ENCODE measurements at regions not wholly inside any gene's neighbourhood (a gene's known extent, or its start where the extent isn't known, plus 50 kb on each side); places are given as distances from the start of the nearest gene placed in this dataset.

DNA sequence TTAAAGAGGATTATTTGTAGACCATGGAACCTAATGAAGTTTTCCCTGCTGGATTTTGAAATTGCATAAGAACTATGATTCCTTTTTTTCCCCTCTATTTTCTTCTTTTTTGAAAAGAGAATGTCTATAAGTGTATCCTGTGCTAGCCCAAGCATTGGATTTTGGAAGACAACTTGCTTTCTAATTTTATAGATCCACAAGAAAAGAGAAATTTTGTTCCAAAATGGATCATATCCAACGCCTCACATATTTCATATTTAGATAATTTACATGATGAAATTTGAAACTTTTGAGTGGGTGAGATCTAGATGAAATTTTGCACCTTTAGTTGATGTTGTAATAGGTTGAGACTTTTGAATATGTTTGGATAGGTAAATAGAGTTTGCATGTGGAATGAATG, 978.7 kb downstream of the MRPL39 start:
- TF ChIP-seq, protein P1, sequence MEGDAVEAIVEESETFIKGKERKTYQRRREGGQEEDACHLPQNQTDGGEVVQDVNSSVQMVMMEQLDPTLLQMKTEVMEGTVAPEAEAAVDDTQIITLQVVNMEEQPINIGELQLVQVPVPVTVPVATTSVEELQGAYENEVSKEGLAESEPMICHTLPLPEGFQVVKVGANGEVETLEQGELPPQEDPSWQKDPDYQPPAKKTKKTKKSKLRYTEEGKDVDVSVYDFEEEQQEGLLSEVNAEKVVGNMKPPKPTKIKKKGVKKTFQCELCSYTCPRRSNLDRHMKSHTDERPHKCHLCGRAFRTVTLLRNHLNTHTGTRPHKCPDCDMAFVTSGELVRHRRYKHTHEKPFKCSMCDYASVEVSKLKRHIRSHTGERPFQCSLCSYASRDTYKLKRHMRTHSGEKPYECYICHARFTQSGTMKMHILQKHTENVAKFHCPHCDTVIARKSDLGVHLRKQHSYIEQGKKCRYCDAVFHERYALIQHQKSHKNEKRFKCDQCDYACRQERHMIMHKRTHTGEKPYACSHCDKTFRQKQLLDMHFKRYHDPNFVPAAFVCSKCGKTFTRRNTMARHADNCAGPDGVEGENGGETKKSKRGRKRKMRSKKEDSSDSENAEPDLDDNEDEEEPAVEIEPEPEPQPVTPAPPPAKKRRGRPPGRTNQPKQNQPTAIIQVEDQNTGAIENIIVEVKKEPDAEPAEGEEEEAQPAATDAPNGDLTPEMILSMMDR (IDR thresholded peaks at IDR 0.05), result no peak
- TF ChIP-seq EP300 (IDR thresholded peaks at IDR 0.05), result no peak
- no peak for TF ChIP-seq POLR2AphosphoS5 (IDR thresholded peaks at IDR 0.05)
- no peak for TF ChIP-seq POLR2A (IDR thresholded peaks at IDR 0.05)
- Histone ChIP-seq H3K36me3 (no peaks in the 10 kb centered on the region), H3K9me3 (no peaks in the 10 kb centered on the region), H3K4me3 (no peak overlapping the region), H3K27ac (no peak overlapping the region), H3K27me3 (peaks cover 0 to 2% (median 0%) of the 10 kb centered on the region in 4 donors), H3K4me1 (no peaks in the 10 kb centered on the region)
- WGBS, 2 donors, result 44 to 56% methylated on average over 1 of the region's 1 CpG
- ATAC-seq (ENCODE audit: low FRiP score in 2 of 2) (no peak), DNase-seq (no peak)

DNA sequence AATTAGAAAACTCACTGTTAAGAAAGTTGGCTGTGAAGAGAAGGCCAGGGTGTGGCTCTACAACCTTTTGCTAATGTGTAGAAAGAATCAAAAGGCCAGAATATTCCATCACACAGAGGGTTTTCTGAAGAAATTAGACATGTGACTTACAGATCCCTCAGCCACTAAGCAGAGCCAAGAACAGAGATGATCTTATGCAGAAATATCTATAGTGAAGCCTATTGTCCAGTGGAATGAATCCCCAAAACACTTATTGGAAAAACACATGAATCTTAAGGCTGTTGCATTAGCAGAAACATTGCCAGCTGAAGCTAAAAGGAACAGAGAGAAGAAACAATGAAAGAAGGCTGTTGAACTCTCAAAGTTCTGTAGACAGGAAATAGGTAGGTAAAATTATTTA, 979.2 kb downstream of the MRPL39 start:
- H3K4me3 ChIP-seq, result no peak overlapping the region
- TF ChIP-seq, protein P1 (IDR thresholded peaks at IDR 0.05), result no peak
- TF ChIP-seq EP300 (IDR thresholded peaks at IDR 0.05) (no peak), POLR2A (IDR thresholded peaks at IDR 0.05) (no peak), POLR2AphosphoS5 (IDR thresholded peaks at IDR 0.05) (no peak)
- ATAC-seq (ENCODE audit: low FRiP score in 2 of 2) (no peak), DNase-seq (no peak)
- H3K27ac ChIP-seq, result no peak overlapping the region
- H3K27me3 ChIP-seq, result peaks cover 0 to 2% (median 0%) of the 10 kb centered on the region in 4 donors
- H3K36me3 ChIP-seq, result no peaks in the 10 kb centered on the region
- no peaks in the 10 kb centered on the region for H3K4me1 ChIP-seq
- H3K9me3 ChIP-seq, result no peaks in the 10 kb centered on the region

DNA sequence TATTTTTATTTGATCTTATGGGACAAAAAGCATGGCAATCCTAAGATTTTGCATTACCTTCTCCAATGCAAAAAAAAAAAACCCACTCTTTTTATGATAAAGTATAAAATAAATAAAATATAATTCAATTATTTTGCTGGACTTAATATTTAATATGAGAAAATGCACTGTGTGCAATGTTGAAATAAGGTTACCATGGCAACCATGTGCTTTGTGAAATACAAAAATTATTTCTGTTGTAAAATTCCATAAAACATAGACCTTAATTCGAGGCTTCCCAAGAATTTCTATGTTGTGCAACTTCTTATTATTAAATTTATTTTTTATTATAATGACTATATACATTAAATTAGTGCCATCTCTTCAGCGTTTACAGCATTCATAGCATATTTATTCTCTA, 989.5 kb downstream of the MRPL39 start:
- Histone ChIP-seq H3K9me3 (no peaks in the 10 kb centered on the region), H3K27me3 (no peaks in the 10 kb centered on the region), H3K4me3 (no peak overlapping the region), H3K4me1 (no peaks in the 10 kb centered on the region), H3K36me3 (no peaks in the 10 kb centered on the region), H3K27ac (no peak overlapping the region)
- no peak for ATAC-seq (ENCODE audit: low FRiP score in 2 of 2)
- WGBS, 2 donors, result 66 to 73% methylated on average over 2 of the region's 2 CpGs
- DNase-seq, result no peak
- TF ChIP-seq, protein P1 (IDR thresholded peaks at IDR 0.05), result no peak
- TF ChIP-seq POLR2A (IDR thresholded peaks at IDR 0.05) (no peak), EP300 (IDR thresholded peaks at IDR 0.05) (no peak), POLR2AphosphoS5 (IDR thresholded peaks at IDR 0.05) (no peak)

DNA sequence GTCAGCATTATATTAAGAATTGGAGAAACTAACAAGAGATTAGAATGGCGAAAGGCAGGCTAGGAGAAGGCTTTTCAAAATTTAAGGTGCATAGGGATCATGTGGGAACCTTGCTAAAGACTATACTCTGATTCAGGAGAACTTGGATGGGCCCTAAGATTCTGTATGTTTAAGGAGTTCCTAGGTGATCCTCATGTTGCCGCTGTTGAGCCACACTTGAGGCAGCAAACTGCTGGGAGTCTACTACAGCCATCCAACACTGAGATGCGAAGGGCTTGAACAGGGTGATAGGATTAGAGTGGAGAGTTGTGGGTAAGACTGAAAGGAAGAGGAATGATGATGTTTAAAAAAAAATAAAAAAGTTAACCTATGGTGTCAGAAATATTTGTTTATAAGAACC, 1013.2 kb downstream of the MRPL39 start:
- TF ChIP-seq EP300 (IDR thresholded peaks at IDR 0.05) (no peak), POLR2A (IDR thresholded peaks at IDR 0.05) (no peak), POLR2AphosphoS5 (IDR thresholded peaks at IDR 0.05) (no peak)
- TF ChIP-seq, protein P1 (IDR thresholded peaks at IDR 0.05), result no peak
- 80 to 86% methylated on average over 3 of the region's 3 CpGs for WGBS, 2 donors
- Histone ChIP-seq H3K36me3 (no peaks in the 10 kb centered on the region), H3K4me1 (no peaks in the 10 kb centered on the region), H3K9me3 (no peaks in the 10 kb centered on the region), H3K27ac (no peak overlapping the region), H3K27me3 (no peaks in the 10 kb centered on the region), H3K4me3 (no peak overlapping the region)
- no peak for ATAC-seq (ENCODE audit: low FRiP score in 2 of 2)
- DNase-seq, result no peak

DNA sequence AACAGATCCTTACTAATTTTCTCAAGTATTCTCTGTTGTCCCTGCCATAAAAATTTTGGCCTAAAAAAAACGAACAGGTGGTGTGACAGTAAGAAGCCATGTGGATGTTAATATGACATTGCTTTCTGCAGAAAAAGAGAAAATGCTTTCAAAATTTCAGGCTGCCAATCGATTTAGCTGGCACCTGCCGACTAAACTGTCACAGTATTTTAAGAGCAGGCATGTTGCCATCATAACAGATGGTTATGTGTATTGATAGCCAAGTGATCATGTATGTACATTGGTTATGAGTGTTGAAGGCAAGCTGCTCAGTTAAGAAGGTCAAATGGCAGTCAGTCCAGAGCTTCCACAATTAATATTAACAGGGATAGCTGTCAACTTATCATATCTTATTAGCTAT, 1017.0 kb downstream of the MRPL39 start:
- ATAC-seq (ENCODE audit: low FRiP score in 2 of 2) (no peak), DNase-seq (no peak)
- H3K27ac ChIP-seq, result no peak overlapping the region
- no peaks in the 10 kb centered on the region for H3K36me3 ChIP-seq
- H3K9me3 ChIP-seq, result no peaks in the 10 kb centered on the region
- WGBS, 2 donors, result 48 to 52% methylated on average over 3 of the region's 3 CpGs
- H3K4me1 ChIP-seq, result no peaks in the 10 kb centered on the region
- no peaks in the 10 kb centered on the region for H3K27me3 ChIP-seq
- no peak overlapping the region for H3K4me3 ChIP-seq
- no peak for TF ChIP-seq POLR2A (IDR thresholded peaks at IDR 0.05)
- TF ChIP-seq, protein P1 (IDR thresholded peaks at IDR 0.05), result no peak
- TF ChIP-seq EP300 (IDR thresholded peaks at IDR 0.05), result no peak
- TF ChIP-seq POLR2AphosphoS5 (IDR thresholded peaks at IDR 0.05), result no peak
